NCI-H1694 treated with DMSO at 0.1 percent for 48 hours (cell line): ENCODE measurements at regions not wholly inside any gene's neighbourhood (a gene's known extent, or its start where the extent isn't known, plus 50 kb on each side); places are given as distances from the start of the nearest gene placed in this dataset.
"Not testable (repeated sequence)": the region's sequence is repeated elsewhere in the genome, so short reads cannot be mapped to it uniquely, and the experiment has no call there.

Experiments used
- DNase-seq: peaks from one replicate; lab custom pipeline; 2025; lab: John Stamatoyannopoulos, UW

GRCh38 chr6:67541586-67541985 is 1093.5 kb upstream of the ADGRB3 start:
- no peak for DNase-seq

- no peak for DNase-seq
Observed at GRCh38 chr6:67538032-67538431, 1097.0 kb upstream of the ADGRB3 start.

GRCh38 chr6:67535946-67536345 is 1099.1 kb upstream of the ADGRB3 start:
- no peak for DNase-seq

- DNase-seq, result no peak
Observed at GRCh38 chr6:67506352-67506751, 1128.7 kb upstream of the ADGRB3 start.

GRCh38 chr6:67501755-67502154 is 1133.3 kb upstream of the ADGRB3 start:
- no peak for DNase-seq

- DNase-seq, result no peak
Observed at GRCh38 chr6:67497749-67498148, 1137.3 kb upstream of the ADGRB3 start.

GRCh38 chr6:67496191-67496590 is 1138.9 kb upstream of the ADGRB3 start:
- no peak for DNase-seq

- no peak for DNase-seq
Observed at GRCh38 chr6:67493682-67494081, 1141.4 kb upstream of the ADGRB3 start.

GRCh38 chr6:67475700-67476099 is 1159.4 kb upstream of the ADGRB3 start:
- DNase-seq, result no peak

- no peak for DNase-seq
Observed at GRCh38 chr6:67467341-67467740, 1167.7 kb upstream of the ADGRB3 start.

GRCh38 chr6:67462725-67463124 is 1172.4 kb upstream of the ADGRB3 start:
- not testable (repeated sequence) for DNase-seq

- DNase-seq, result no peak
Observed at GRCh38 chr6:67459556-67459955, 1175.5 kb upstream of the ADGRB3 start.

- no peak for DNase-seq
Observed at GRCh38 chr6:67458265-67458664, 1176.8 kb upstream of the ADGRB3 start.

- no peak for DNase-seq
Observed at GRCh38 chr6:67451874-67452273, 1183.2 kb upstream of the ADGRB3 start.

GRCh38 chr6:67450641-67451040 is 1184.4 kb upstream of the ADGRB3 start:
- DNase-seq, result no peak

- no peak for DNase-seq
Observed at GRCh38 chr6:67449602-67450001, 1185.5 kb upstream of the ADGRB3 start.

- no peak for DNase-seq
Observed at GRCh38 chr6:67433124-67433523, 1202.0 kb upstream of the ADGRB3 start.

GRCh38 chr6:67431076-67431475 is 1204.0 kb upstream of the ADGRB3 start:
- DNase-seq, result no peak

GRCh38 chr6:67426686-67427085 is 1208.4 kb upstream of the ADGRB3 start:
- DNase-seq, result not testable (repeated sequence)

- DNase-seq, result no peak
Observed at GRCh38 chr6:67412035-67412434, 1223.0 kb upstream of the ADGRB3 start.

GRCh38 chr6:67411036-67411435 is 1224.0 kb upstream of the ADGRB3 start:
- DNase-seq, result no peak

GRCh38 chr6:67394254-67394653 is 1240.8 kb upstream of the ADGRB3 start:
- DNase-seq, result no peak

GRCh38 chr6:67393356-67393755 is 1241.7 kb upstream of the ADGRB3 start:
- DNase-seq, result no peak

GRCh38 chr6:67391955-67392354 is 1243.1 kb upstream of the ADGRB3 start:
- no peak for DNase-seq

GRCh38 chr6:67369679-67370078 is 1265.4 kb upstream of the ADGRB3 start:
- no peak for DNase-seq
